ENCODE measurements at regions not wholly inside any gene's neighbourhood (a gene's known extent, or its start where the extent isn't known, plus 50 kb on each side); places are given as distances from the start of the nearest gene placed in this dataset.

- TF ChIP-seq CTCF (IDR thresholded peaks at IDR 0.05), result no peak
- no peak for TF ChIP-seq POLR2AphosphoS5 (IDR thresholded peaks at IDR 0.05; ENCODE audit: low read depth, low read length)
Observed at GRCh38 chr11:19651028-19651427, 61.6 kb upstream of the NAV2 start.
